Lung (tissue), 11 donors: ENCODE measurements at regions not wholly inside any gene's neighbourhood (a gene's known extent, or its start where the extent isn't known, plus 50 kb on each side); places are given as distances from the start of the nearest gene placed in this dataset.

Source experiments
- ATAC-seq: fragments of 200-7000 bp; cut with Tn5 transposase; one replicate; pipeline ENCODE4 v1.9.1; 2020; ENCODE audit warnings: moderate number of reproducible peaks; ENCODE audit not compliant: insufficient read depth, low FRiP score
- DNase-seq, 3 donors: peaks; one replicate each; pipeline ENCODE4 v3.0.0-alpha.2; 2013 to 2017
- H3K27ac ChIP-seq, 2 donors: one replicate each; pipeline ENCODE4 v1.5.1; 2013; ENCODE audit warnings: mild to moderate bottlenecking in 2 of 2, moderate library complexity in 2 of 2, control low read depth in 1 of 2, inconsistent platforms in 1 of 2, low read depth in 1 of 2, low read length in 1 of 2
- H3K27me3 ChIP-seq, 3 donors: one replicate each; pipeline ENCODE4 v1.5.1; 2013; ENCODE audit warnings: low read length in 2 of 3; ENCODE audit not compliant: control insufficient read depth in 3 of 3, insufficient read depth in 3 of 3
- H3K36me3 ChIP-seq, 4 donors: one replicate each; pipeline ENCODE4 v1.5.1; 2013; ENCODE audit warnings: low read length in 4 of 4, mild to moderate bottlenecking in 1 of 4, moderate library complexity in 1 of 4; ENCODE audit not compliant: control insufficient read depth in 4 of 4, insufficient read depth in 4 of 4
- H3K4me1 ChIP-seq, 5 donors: one replicate each; pipeline ENCODE4 v1.5.1; 2013; ENCODE audit warnings: low read length in 5 of 5, mild to moderate bottlenecking in 2 of 5, moderate library complexity in 1 of 5; ENCODE audit not compliant: control insufficient read depth in 5 of 5, insufficient read depth in 5 of 5
- H3K4me3 ChIP-seq: one replicate; pipeline ENCODE4 v1.5.1; 2013; ENCODE audit warnings: mild to moderate bottlenecking, control low read depth, moderate library complexity
- H3K9ac ChIP-seq, 2 donors: one replicate each; pipeline ENCODE4 v1.5.1; 2013; ENCODE audit warnings: low read length in 2 of 2, control low read depth in 1 of 2; ENCODE audit not compliant: insufficient read depth in 1 of 2
- H3K9me3 ChIP-seq, 4 donors: one replicate each; pipeline ENCODE4 v1.5.1; 2013; ENCODE audit warnings: low read length in 3 of 4, mild to moderate bottlenecking in 1 of 4, moderate library complexity in 1 of 4; ENCODE audit not compliant: control insufficient read depth in 4 of 4, insufficient read depth in 3 of 4
- WGBS, 2 donors: extraction: QIAGEN DNeasy Blood & Tissue Kit; methylation state at CpG; one replicate each; pipeline ENCODE4 v1.1.7; 2013; 5-methylcytosine and 5-hydroxymethylcytosine counted together
- TF ChIP-seq, protein P1 (sequence below): IDR thresholded peaks from 2 replicates; pipeline ENCODE4 v1.5.1; 2012; ENCODE audit warnings: mild to moderate bottlenecking; ENCODE audit errors: control extremely low read depth, extremely low read depth
- donor health status: control.
- donor health status: control.
- donor health status: Bipolar disorder and iron deficiency.
- donor health status: healthy.
- donor health status: DM: yes; HTN: yes; CAD: no.

DNA sequence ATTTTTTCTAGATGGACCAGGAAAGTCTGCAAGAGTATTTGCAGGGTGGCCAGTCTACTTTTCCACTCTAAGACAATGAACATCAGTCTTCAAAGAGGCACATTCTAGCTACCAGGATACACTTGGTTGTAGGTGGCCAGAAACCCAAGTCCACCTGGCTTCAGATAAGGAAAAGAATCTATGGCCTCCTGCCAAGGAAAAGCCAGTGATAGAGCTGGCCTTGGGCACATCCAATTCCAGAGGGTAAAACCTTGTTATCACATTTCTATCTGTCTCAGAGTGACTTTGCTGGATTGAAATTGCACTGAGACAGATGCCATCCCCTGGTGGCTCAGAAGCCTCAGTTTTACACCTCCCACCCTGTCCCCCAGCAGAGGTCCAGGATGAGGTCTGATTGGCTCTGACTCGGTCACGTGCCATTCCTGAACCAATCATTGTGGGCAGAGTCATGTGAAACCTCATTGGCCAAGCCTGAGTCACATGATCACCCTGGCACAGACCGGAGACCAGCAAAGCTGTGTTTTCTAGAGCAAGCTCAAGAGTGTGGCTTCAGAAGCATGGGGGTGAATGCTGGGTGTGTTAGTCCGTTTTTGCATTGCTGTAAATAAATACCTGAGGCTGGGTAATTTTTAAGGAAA lies 497.4 kb upstream of the SULF2 start:
- TF ChIP-seq, protein P1, sequence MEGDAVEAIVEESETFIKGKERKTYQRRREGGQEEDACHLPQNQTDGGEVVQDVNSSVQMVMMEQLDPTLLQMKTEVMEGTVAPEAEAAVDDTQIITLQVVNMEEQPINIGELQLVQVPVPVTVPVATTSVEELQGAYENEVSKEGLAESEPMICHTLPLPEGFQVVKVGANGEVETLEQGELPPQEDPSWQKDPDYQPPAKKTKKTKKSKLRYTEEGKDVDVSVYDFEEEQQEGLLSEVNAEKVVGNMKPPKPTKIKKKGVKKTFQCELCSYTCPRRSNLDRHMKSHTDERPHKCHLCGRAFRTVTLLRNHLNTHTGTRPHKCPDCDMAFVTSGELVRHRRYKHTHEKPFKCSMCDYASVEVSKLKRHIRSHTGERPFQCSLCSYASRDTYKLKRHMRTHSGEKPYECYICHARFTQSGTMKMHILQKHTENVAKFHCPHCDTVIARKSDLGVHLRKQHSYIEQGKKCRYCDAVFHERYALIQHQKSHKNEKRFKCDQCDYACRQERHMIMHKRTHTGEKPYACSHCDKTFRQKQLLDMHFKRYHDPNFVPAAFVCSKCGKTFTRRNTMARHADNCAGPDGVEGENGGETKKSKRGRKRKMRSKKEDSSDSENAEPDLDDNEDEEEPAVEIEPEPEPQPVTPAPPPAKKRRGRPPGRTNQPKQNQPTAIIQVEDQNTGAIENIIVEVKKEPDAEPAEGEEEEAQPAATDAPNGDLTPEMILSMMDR, result no peak
- whole genome bisulfite sequencing, 2 donors, result 92 to 96% methylated on average over 4 of the region's 4 CpGs
- Histone ChIP-seq H3K27me3 (no peaks in the 10 kb centered on the region), H3K4me3 (no peak overlapping the region), H3K9ac (no peak overlapping the region), H3K9me3 (peaks cover 0 to 3% (median 0%) of the 10 kb centered on the region in 4 donors), H3K4me1 (peaks cover 0 to 25% (median 9%) of the 10 kb centered on the region in 5 donors), H3K27ac (no peak overlapping the region), H3K36me3 (no peaks in the 10 kb centered on the region)
- DNase-seq (no peak), ATAC-seq (no peak)

DNA sequence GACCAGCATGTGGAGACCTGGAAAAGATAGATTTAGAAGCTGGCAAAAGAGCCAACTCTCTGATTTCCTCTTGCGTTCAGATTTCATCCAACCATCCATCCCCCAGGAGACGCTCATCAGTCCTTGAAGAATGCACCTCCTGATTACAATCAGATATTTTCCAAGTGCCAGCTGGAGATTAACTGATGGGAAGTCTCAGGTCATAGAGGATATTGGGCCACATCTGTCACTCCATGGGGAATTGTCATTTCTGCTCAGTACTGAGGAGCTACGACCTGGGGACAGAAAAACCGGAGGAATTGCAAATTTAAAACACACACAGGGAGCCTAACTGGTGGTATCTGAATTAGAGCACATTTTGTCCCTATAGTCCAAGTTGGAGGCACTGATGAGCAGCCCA lies 496.2 kb upstream of the SULF2 start:
- H3K27ac ChIP-seq, result no peak overlapping the region
- TF ChIP-seq, protein P1, result no peak
- H3K4me1 ChIP-seq, result peaks cover 0 to 15% (median 5%) of the 10 kb centered on the region in 5 donors
- no peaks in the 10 kb centered on the region for H3K27me3 ChIP-seq
- ATAC-seq, result no peak
- H3K9me3 ChIP-seq, result peaks cover 0 to 3% (median 0%) of the 10 kb centered on the region in 4 donors
- H3K9ac ChIP-seq, result no peak overlapping the region
- H3K4me3 ChIP-seq, result no peak overlapping the region
- no peaks in the 10 kb centered on the region for H3K36me3 ChIP-seq
- no peak for DNase-seq
- 80 to 82% methylated on average over 4 of the region's 4 CpGs for WGBS, 2 donors

DNA sequence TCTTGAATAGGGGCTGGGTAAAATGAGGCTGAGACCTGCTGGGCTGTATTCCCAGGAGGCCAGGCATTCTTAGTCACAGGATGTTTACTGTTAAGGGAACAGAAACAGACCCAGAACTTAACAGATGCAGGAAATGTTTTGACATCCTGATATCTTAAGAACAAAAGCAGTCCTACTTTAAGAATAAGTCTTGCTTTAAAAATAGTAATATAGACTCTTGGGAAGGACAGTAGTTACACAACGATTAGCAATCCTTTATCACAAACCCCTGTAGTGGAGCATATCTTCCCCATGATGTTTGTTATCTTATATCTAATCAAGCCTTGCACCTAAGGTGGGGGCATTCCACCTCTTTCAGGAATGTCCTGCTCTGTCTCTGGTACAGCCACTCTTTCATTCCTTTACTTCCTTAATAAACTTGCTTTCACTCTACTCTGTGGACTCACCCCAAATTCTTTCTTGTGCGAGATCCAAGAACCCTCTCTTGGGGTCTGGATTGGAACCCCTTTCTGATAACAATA lies 493.7 kb upstream of the SULF2 start:
- H3K27ac ChIP-seq, result no peak overlapping the region

More for the DNA sequence above, 493.7 kb upstream of the SULF2 start:
- H3K9me3 ChIP-seq, result peaks cover 0 to 3% (median 0%) of the 10 kb centered on the region in 4 donors
- H3K4me3 ChIP-seq, result no peak overlapping the region
- no peaks in the 10 kb centered on the region for H3K27me3 ChIP-seq
- ATAC-seq (no peak), DNase-seq (no peak)
- 17 to 43% methylated on average over 2 of the region's 2 CpGs for WGBS, 2 donors
- H3K4me1 ChIP-seq, result peaks cover 0 to 7% (median 2%) of the 10 kb centered on the region in 5 donors
- H3K36me3 ChIP-seq, result no peaks in the 10 kb centered on the region
- TF ChIP-seq, protein P1, result no peak
- H3K9ac ChIP-seq, result no peak overlapping the region
